HG03575 (cell line): ENCODE measurements at regions not wholly inside any gene's neighbourhood (a gene's known extent, or its start where the extent isn't known, plus 50 kb on each side); places are given as distances from the start of the nearest gene placed in this dataset.

Experiments
- ATAC-seq: cut with Tn5 transposase; IDR thresholded peaks from one replicate; pipeline ENCODE4 v1.9.1; 2021; ENCODE audit not compliant: unreplicated experiment, insufficient number of reproducible peaks, low FRiP score; ENCODE audit errors: extremely low read depth

DNA sequence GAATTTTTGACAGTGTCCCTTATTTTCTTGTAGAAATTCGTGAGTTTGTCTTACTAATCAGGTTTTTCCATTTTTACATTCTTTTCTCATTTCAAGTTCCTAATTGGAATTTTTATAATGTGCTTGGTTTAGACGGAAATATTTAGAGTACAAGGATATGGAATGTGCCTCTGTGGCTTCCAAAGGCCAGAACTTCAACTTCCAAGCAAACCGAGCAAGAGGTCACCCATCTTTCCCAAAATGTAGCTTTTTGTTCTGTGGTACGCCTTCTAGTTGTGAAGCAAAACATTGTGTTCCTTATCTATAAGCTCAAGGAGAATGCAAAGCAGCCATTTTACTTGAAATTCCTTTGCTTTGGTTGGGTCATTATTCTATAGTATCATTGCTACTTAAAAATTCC is 212.8 kb upstream of the PACRGL start:
- ATAC-seq: no peak

DNA sequence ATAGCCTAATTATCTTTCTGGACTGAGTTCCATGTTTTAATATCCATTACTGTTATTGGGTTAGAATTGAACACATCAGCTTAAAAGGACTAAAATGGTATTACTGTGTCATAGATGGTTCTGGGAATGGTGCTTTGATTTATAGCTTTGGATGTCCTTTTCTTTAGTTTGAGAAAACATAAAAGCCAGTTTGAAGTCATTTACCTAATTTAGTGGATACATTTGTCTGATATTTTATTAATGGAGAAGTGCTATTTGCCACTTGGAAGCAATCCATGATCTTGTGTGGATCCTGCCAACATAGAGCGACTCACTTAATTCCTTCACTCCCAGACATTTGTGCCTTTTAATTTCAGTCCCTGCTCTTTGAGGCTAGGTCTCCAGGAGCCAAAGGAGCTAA is 212.4 kb upstream of the PACRGL start:
- no peak for ATAC-seq

DNA sequence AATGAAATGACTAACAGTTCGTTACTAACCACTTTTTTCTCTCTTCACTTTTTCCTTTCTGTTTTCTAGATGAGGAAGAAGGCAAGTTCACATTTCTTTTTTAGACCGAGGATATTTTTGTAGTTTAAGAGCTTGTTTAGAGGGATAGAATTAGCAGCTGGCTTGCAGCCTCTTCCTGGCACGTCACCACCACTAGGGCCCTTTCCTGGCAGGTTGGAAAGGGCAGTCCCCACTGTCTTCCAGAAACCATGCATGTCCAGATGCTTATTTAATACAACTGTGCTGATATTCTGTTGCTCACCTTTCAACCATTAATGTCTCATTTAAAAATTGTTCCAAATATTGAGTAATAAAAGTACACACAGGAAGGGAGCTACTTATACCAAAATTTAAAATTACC is 209.5 kb upstream of the PACRGL start:
- no peak for ATAC-seq

DNA sequence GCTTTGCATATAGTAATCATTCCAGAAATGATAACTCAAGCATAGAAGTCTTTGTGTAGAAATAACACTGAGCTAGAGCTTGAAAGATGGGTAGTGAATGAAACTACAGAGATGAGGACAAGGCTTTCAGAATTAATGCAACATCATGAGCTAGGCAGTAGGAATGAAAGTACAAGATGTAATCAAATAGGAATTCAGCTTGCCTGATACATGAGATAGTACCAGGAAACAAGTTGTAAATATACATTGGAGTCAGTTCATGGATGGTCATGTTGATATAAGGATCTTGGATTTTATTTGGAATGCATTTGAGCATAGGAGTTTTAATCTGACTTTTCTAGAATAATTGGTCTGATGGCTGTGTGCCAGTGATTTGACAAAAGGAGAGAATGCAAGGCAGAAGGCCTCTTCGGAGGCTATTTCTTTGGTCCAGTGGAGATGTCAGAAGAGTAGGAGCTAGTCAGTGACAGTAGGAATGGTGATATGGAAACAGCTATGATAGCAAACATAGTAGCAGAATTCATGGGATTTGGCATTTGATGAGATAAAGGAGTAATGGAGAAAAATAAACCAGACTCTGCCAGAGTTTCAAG is 206.4 kb upstream of the PACRGL start:
- ATAC-seq: no peak

DNA sequence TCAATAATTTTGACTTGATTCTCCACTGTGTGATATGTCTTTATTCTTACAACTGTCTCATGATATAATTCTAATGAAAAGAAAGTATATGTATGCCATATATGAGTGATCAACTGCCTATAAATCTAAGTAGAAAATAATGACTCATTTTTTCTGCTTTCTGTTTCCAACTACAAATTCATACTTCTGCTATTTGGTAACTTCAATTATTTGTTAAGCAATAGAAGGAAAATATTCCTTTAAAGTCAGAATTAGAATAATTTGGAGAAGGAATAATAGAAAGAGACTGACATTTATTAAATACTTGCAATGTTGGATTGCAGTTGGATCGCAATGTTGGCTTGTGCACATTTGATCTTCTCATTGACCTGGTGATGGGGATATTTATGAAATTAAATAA is 204.2 kb upstream of the PACRGL start:
- ATAC-seq: no peak

DNA sequence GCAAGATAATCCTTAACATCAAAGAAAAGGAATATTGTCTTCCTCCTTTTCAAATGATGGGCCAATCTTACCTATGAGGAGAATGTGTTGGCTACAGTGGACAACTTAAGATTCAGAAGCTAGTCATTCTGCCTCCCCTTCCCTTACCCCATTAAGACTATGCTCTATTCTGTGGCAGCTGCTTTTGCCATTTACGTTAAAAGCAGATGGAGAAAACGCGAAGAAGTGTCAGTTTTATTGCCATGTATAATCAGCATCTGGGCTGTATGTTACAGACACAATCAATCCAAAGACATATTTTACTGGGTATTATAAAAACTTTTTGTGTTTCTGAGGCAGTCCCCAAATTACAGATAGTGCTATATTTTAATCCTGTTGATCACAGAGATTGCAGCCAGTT is 196.1 kb upstream of the PACRGL start:
- ATAC-seq: no peak

DNA sequence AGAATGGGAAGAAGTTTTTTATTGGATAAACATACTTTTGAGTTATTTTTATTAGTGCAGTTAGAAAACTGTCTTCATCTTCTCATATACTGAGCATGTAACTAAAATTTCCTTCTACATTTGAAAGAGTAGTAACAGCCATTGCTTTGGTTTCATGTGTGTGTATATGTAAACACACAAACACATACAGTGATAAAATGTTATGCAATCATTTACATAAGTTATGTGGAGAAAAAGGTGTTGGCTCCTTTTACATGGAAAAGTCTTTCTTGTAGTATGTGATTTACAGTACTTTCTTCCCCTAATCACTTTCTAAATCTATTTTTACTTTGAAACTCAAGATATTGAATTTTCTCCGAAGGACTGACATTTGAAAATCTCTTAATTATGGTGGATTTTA is 194.3 kb upstream of the PACRGL start:
- ATAC-seq: no peak

DNA sequence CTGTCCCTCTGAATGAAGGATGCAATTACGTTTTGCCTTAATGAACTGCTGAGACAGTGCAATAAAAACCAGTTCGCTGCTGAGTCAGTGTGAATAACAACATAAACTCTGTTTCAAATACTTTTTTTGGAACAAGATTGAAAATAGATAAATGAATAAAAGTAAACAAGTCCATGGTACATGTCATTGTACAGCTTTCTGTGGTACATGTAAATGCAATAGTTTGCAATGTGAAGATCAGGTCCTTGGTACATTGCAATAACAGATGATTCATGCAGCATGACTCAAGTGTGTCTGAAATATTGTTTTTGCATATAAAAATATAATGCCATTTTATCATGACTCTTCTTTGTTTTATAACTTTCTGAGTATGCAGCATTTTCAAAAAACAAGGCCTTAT is 193.4 kb upstream of the PACRGL start:
- ATAC-seq: no peak

DNA sequence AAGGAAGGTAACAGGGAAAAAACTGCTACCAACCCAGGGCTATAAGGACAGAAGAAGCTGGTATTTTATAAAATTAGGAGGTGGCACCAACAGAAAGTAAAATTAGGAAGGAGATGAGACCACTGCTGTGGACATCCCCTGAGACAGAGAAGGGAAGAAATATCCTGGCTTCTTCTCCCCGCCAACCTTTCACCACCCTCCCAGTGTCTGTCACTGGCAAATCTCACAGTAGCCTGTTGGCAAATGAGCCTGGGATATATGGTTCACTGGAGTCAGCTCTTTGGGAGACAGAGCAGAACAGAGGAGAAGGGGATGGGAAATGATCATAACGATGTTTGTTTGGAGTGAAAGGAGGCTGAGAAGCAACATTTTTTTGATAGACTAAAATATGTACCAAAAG is 190.9 kb upstream of the PACRGL start:
- no peak for ATAC-seq

DNA sequence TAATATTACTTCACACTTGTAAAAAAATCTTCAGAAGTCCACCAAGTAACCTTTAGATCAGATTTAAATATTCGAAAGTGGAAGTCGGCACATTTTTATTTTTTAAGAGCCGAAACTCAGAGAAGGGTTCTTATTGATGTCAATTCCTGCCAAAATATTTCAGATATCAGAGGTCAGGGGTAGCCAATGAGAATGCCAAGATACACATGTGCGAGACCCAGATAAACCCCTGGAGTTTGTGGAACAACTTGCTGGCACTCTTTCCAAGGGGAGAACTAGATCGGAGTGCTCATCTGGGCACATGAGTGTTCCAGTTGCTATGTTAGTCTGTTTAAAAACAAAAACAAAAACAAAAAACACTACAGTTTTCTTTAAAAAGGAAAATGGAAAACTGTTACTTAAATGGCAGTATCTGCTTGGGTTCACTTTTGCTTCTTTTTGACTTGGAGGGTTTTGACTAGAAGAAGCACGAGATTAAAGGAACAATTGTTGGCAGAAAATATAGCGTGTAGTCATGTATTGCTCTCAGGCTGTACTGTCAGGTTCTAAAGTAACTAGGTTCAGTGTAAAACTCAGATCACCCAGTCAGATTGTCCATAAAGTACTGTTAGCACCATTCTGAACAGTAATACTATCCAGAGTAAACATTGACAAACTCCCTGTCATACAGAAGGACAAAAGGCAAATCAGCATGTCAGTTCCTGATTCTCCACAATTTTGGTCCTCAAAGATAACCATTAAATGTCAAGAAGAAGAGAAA is 188.0 kb upstream of the PACRGL start:
- ATAC-seq: no peak

DNA sequence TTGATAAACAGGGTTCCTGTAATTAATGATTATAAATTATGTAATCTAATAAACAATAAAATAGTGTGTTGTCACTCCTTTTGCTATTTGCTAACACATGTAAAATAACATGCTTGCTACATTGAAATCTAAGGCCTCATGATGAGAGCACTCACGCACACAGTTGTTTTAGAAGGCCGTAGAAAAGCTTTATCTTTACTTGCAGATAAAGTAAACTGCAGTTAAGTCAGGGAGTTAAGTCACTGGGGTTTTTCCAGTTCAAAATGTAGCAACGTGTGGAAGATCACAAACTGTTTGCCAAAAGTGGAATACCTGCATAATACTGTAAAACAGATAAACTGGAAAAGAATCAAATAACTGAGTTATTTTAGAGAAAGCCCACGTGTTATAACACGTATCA is 187.3 kb upstream of the PACRGL start:
- no peak for ATAC-seq

DNA sequence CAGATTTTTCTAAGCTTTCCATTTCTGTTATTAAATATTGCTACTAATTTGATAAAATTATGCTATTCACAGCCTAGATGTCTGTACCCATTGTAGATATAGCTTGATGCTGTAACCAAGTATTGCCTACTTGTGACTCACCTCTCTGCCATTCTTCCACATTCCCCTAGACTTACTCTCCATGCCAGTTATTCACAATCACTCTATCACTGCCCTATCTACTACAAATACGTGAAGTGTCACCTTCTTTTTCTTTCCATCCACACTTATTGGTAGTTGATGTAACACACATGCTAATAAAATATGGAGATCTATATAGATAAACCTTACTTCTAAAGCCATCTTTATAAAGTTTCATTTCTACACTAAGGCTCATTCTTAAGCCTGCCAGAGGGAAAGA is 179.4 kb upstream of the PACRGL start:
- ATAC-seq: no peak

DNA sequence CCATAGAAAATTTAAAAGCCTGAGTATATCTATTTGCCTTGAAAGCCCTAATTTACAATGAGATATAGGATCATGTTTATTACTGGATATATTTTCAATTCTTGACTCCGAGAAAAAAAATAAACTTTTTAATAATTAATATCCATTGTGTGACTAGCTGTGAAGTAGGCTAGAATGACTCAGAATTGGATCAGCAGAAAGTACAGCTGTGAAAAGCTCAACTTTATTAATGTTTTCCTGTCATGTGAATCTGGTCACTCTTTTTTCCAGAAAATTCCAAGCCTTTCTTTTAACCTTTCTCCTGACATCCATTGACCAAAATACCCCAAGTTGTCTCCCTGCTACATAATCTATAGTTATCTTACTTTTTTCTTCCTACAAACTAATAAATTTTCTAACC is 171.8 kb upstream of the PACRGL start:
- ATAC-seq: no peak

DNA sequence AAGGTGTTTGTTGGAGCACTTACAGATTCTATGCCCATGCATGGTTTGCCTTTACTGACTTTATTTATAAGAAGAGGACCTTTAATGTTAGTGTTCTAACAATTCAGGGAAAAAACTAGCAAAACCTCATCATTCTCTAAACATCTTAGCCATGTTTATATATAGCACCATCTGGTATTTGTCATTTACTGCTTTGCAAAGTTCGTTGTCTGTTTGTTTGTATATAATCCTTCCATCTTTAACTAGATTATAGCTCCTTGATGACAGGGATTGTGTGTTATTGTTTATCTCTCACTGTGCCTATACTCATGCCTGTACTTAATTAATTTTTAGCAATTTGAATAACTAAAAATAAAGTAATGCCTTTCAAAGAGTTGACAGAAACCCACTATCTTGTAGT is 170.6 kb upstream of the PACRGL start:
- no peak for ATAC-seq

DNA sequence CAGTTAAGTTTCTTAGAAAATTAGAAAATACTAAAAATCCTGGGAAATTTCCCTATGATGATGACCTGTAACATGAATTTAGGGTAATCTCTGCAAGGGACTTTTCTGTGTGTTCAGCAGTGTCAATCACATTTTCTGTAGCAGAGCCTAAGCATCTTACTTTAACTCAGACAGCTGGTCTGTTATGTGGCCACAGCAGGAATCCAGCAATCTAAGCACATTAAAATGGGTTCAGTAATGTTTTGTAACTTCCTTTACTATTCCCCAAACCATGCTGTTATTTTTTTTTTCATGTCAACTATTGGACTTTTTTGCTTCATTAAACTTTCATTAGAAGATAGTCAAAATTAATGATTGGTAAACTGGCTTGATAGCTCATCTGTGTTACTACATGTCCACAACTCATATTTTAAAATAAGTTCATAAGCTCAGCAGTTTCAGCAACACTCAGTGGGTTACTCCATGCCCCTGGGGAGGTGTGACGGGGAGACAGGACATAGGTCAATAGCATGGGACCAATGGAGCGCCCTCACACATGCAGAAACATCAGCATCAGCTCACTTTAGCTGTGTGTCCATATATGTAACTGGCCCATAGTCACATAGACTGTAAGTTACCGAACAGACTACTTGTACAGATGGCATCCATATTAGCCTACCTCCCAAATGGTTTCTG is 168.0 kb upstream of the PACRGL start:
- no peak for ATAC-seq

DNA sequence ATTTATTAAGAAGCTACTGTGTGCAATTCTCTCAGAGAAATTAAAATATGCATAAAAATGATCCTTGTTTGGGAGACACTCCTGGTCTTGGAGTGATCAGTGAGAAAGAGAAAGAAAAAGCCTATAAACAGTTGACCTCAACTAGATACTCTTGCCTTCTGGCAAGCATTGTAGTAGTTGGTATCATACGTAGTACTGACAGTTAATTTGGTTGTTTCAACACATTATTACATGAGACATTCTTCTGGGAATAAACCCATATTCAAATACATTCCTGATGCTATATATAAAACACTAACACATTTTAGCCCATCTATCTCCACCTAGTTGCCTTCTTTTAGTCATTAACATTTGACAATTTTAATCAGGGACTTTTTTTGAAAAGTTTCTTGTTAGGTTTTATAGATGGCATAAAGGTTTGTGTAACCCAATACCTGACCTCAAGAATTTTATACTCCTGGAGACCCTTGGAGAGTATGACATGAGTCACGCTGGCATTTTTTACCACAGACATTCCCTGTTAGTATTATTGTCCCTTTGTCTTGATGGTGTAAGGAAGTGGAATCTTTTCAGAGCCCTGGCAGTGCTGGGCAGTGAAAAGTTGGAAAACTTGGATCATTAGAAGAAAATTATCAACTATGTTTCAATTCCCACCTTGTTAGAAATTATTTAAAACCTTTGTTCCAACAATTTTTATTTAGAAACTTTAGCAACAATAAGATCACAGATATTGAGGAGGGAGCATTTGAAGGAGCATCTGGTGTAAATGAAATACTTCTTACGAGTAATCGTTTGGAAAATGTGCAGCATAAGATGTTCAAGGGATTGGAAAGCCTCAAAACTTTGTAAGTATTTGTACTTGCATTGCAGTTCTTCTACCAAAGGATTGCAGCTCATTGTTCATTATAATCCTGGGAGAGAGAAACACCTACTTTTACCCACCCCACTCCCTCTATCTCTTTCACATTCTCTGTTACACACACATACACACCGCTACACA is 167.1 kb upstream of the PACRGL start:
- ATAC-seq: no peak

DNA sequence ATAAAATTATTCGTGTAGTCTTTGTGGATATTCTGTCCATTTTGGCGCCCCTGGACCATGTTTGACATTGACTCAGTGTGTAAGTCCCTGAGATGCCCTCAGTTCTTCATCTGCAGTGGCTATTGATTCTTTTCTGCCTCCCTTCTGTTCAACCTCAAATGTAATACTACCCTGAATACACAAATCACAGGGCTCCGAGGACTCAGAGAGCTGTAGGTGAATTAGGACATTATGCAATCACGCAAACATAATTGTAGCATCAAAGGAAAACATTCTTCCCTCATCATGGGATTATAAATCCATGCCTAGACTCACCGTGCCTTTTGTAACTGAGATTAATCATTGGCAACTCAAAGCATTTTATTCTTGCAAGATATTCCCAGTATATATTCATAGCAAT is 161.4 kb upstream of the PACRGL start:
- no peak for ATAC-seq

DNA sequence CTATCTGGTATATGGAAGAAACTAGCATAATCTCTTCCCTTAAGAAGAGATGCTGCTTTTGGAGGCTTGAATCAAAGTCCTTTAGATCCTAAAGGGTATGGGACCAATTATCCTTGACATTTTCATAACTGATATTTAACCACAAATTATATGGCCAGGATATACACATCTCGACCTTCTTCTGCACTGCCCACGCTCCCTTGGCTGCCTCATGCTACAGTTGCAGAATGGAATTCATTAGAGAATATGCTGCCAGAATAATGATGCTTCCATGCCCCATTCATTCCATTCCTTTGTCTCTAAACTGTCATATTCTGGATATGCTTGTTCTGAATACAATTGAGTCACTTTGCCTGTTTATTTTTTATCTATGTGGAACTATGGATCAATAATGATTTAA is 157.1 kb upstream of the PACRGL start:
- ATAC-seq: no peak

DNA sequence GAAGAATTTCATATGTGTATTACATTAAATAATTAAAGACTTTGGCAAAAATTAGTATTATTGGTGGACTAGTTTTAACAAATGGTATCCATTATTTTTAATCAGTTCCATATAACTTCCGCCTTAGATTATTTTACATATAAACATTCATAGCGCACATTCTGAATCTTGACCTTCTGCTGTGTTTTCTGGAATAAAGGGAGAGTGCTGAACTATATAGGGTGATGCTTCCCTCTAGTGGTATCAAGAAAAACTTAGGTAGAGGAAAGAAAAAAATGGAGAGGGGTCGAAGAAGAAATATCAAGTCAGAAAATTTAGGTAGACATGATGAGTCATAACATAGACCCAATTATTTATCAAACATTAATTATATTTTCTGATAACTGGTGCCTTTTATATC is 155.6 kb upstream of the PACRGL start:
- ATAC-seq: peak; percentile 38
